Endothelial cell of umbilical vein (primary cell): ENCODE measurements at regions not wholly inside any gene's neighbourhood (a gene's known extent, or its start where the extent isn't known, plus 50 kb on each side); places are given as distances from the start of the nearest gene placed in this dataset.

Source experiments
- BruUV-seq: library from RNA; stranded (reverse); fragments of 400-500 nt; replicated peaks from 2 replicates; lab custom pipeline; 2021; lab: Mats Ljungman, UMichigan
- CTCF ChIA-PET: fragments of 300-600, 350-600 bp; sonication (Branson Sonifier 250); formaldehyde crosslinking; loops from one replicate; lab custom pipeline; 2021; ENCODE audit warnings: antibody characterized with exemption, inconsistent platforms; lab: Charles Lee
- POLR2A ChIA-PET: fragments of 300-600, 350-600 bp; sonication (Branson Sonifier 250); formaldehyde crosslinking; loops from one replicate; lab custom pipeline; 2021; ENCODE audit warnings: antibody characterized with exemption, inconsistent platforms; lab: Charles Lee
- DNase-seq: peaks from one replicate; pipeline ENCODE4 v3.0.0-alpha.2; 2011; ENCODE audit warnings: low read depth, low spot score
- FAIRE-seq: peaks from 2 replicates; lab custom pipeline; 2011; peaks lifted over from hg19 to GRCh38; lab: Jason Lieb, UNC
- H2AFZ ChIP-seq: 2 replicates; pipeline ENCODE4 v1.6.0; 2012; ENCODE audit warnings: low read depth, low read length, control low read depth, inconsistent platforms
- H3K27ac ChIP-seq: 2 replicates; pipeline ENCODE4 v1.5.1; 2011; ENCODE audit warnings: low read depth, mild to moderate bottlenecking, control low read depth, low read length, moderate library complexity; ENCODE audit not compliant: insufficient read depth
- H3K27me3 ChIP-seq, 2 experiments: 2 replicates each; pipeline versions ENCODE4 v1.6.0 to v1.6.1; 2011; ENCODE audit warnings: low read length in 2 of 2, mixed read lengths in 1 of 2; ENCODE audit not compliant: control insufficient read depth in 2 of 2, insufficient read depth in 2 of 2
- H3K36me3 ChIP-seq, 2 experiments: 2 replicates in 1 of 2; 3 replicates in 1 of 2; pipeline ENCODE4 v1.5.1; 2011; ENCODE audit warnings: low read length in 2 of 2, mild to moderate bottlenecking in 1 of 2, moderate library complexity in 1 of 2; ENCODE audit not compliant: control insufficient read depth in 2 of 2, insufficient read depth in 2 of 2; ENCODE audit errors: extremely low read depth in 1 of 2
- H3K4me1 ChIP-seq: 3 replicates; pipeline ENCODE4 v1.5.1; 2011; ENCODE audit warnings: mild to moderate bottlenecking, low read length; ENCODE audit not compliant: control insufficient read depth, insufficient read depth; ENCODE audit errors: extremely low read depth
- H3K4me2 ChIP-seq: 2 replicates; pipeline ENCODE4 v1.6.1; 2011; ENCODE audit warnings: low read length, control low read depth, mixed read lengths; ENCODE audit not compliant: insufficient read depth
- H3K4me3 ChIP-seq, 3 experiments: fragments of 200-600 bp in 1 of 3; sonication (generic), shearing (Covaris generic) in 1 of 3; replicated peaks in 1 of 3; 2 replicates each; pipeline ENCODE4 v1.5.1; 2011 to 2016; ENCODE audit warnings: control low read depth in 3 of 3, low read length in 3 of 3, mild to moderate bottlenecking in 2 of 3, inconsistent platforms in 1 of 3, low read depth in 1 of 3, moderate library complexity in 1 of 3; ENCODE audit not compliant: insufficient read depth in 1 of 3
- H3K79me2 ChIP-seq: 2 replicates; pipeline ENCODE4 v1.6.0; 2012; ENCODE audit warnings: low read length, inconsistent platforms; ENCODE audit not compliant: control insufficient read depth, insufficient read depth
- H3K9ac ChIP-seq: replicated peaks from 2 replicates; pipeline ENCODE3; 2011; ENCODE audit warnings: low read length, control low read depth; ENCODE audit not compliant: insufficient read depth; ENCODE audit errors: extremely low read depth
- H3K9me1 ChIP-seq: replicated peaks from 3 replicates; pipeline ENCODE4 v1.6.0; 2011; ENCODE audit warnings: mild to moderate bottlenecking, low read length; ENCODE audit not compliant: control insufficient read depth, insufficient read depth; ENCODE audit errors: extremely low read depth
- H3K9me3 ChIP-seq: replicated peaks from 2 replicates; pipeline ENCODE4 v1.5.1; 2012; ENCODE audit warnings: low read length, inconsistent platforms; ENCODE audit not compliant: control insufficient read depth, insufficient read depth
- H4K20me1 ChIP-seq: replicated peaks from 2 replicates; pipeline ENCODE3; 2011; ENCODE audit warnings: mild to moderate bottlenecking, low read length; ENCODE audit not compliant: control insufficient read depth, insufficient read depth; ENCODE audit errors: extremely low read depth
- EZH2 ChIP-seq: IDR thresholded peaks from 2 replicates; pipeline ENCODE4 v1.6.1; 2012; ENCODE audit warnings: borderline replicate concordance, low read depth, mild to moderate bottlenecking, moderate library complexity, low read length, inconsistent platforms; ENCODE audit not compliant: severe bottlenecking
- FOS ChIP-seq: IDR thresholded peaks from 2 replicates; pipeline ENCODE4 v1.6.1; 2011; ENCODE audit warnings: mild to moderate bottlenecking, low read length, moderate library complexity, borderline replicate concordance; ENCODE audit not compliant: insufficient read depth
- GATA2 ChIP-seq: IDR thresholded peaks from 2 replicates; pipeline ENCODE4 v1.7.0; 2011; ENCODE audit warnings: low read depth, mild to moderate bottlenecking, moderate library complexity, mixed read lengths, low read length; ENCODE audit not compliant: insufficient read length, insufficient read depth
- JUN ChIP-seq: IDR thresholded peaks from 2 replicates; pipeline ENCODE4 v1.6.1; 2011; ENCODE audit warnings: borderline replicate concordance, low read depth; ENCODE audit not compliant: insufficient read length, insufficient read depth
- MAX ChIP-seq: IDR thresholded peaks from 2 replicates; pipeline ENCODE4 v1.6.1; 2011; ENCODE audit not compliant: insufficient read depth, insufficient read length
- MYC ChIP-seq: IDR thresholded peaks from one replicate; pipeline ENCODE4 v1.6.1; 2011; ENCODE audit warnings: mild to moderate bottlenecking, low read depth, low read length
- POLR2A ChIP-seq: IDR thresholded peaks from 2 replicates; pipeline ENCODE4 v1.6.1; 2012; ENCODE audit warnings: low read depth, mild to moderate bottlenecking, control low read depth, low read length
- POLR2AphosphoS5 ChIP-seq: IDR thresholded peaks from 2 replicates; pipeline ENCODE4 v1.6.1; 2012; ENCODE audit warnings: low read depth, mild to moderate bottlenecking, control low read depth, low read length, moderate library complexity; ENCODE audit not compliant: insufficient read depth
- dilution Hi-C: fragments of 300-500 bp; cut with MboI; formaldehyde crosslinking; loops from one replicate; pipeline ENCODE4 v1.15.0; 2019; ENCODE audit warnings: low sequenced_read_pairs; ENCODE audit not compliant: extremely low pct_ligation_motif_present
- intact Hi-C: fragments of 100-400 bp; cut with micrococcal nuclease; formaldehyde crosslinking; loops from one replicate; pipeline ENCODE4 v1.10.0; 2022
- TF ChIP-seq, protein P1 (sequence below), 2 donors: IDR thresholded peaks; 1 replicate in 1 of 2; 2 replicates in 1 of 2; pipeline ENCODE4 v1.5.1; 2011; ENCODE audit warnings: low read length in 2 of 2, mild to moderate bottlenecking in 2 of 2, moderate library complexity in 2 of 2, control low read depth in 1 of 2, inconsistent platforms in 1 of 2, low read depth in 1 of 2; ENCODE audit not compliant: insufficient read depth in 1 of 2; ENCODE audit errors: extremely low read depth in 1 of 2

- Histone ChIP-seq H3K9me1 (no peaks in the 10 kb centered on the region), H3K9me3 (no peaks in the 10 kb centered on the region), H3K79me2 (no peaks in the 10 kb centered on the region), H4K20me1 (no peaks in the 10 kb centered on the region), H3K36me3 (no peaks in the 10 kb centered on the region), H3K4me2 (no peak overlapping the region), H3K9ac (no peak overlapping the region), H3K27me3 (peaks cover 0 to 2% of the 10 kb centered on the region in 2 experiments), H3K4me1 (no peaks in the 10 kb centered on the region), H2AFZ (no peak overlapping the region), H3K27ac (no peak overlapping the region), H3K4me3 (no peak overlapping the region)
- FAIRE-seq, result no peak
- TF ChIP-seq POLR2AphosphoS5 (no peak), MAX (no peak), FOS (no peak), GATA2 (no peak)
- no peak for DNase-seq
- dilution Hi-C loops (no loop called here), intact Hi-C loops (no loop called here)
- BruUV-seq, result no TSS peak
- ChIA-PET POLR2A (no interaction called here), CTCF (no interaction called here)
Measured at GRCh38 chr20:22449188-22449973, 135.0 kb downstream of the FOXA2 start.

DNA sequence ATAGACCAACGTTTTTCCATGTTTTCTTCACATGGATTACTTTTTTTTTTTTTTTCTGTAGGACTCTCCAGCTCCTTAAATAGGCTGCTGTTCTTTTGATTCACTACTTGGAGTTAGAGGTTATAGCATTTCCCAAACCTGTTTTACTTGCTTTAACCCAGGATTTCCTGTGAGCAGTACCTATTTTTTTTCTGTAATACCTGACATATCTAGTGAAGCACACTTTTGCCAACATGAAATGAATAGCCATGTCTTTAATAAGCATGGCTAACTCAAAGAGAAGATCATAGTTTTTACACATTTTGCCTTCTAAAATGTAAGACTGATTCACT is 137.0 kb downstream of the FOXA2 start:
- no peaks in the 10 kb centered on the region for H3K36me3 ChIP-seq
- BruUV-seq, result no TSS peak
- H3K4me1 ChIP-seq, result no peaks in the 10 kb centered on the region
- no peaks in the 10 kb centered on the region for H4K20me1 ChIP-seq
- ChIA-PET CTCF (no interaction called here), POLR2A (no interaction called here)
- no peak overlapping the region for H3K4me2 ChIP-seq
- no peaks in the 10 kb centered on the region for H3K9me3 ChIP-seq
- H3K9ac ChIP-seq, result no peak overlapping the region
- intact Hi-C loops (no loop called here), dilution Hi-C loops (no loop called here)
- H3K27ac ChIP-seq, result no peak overlapping the region
- TF ChIP-seq JUN (no peak), POLR2A (no peak), MAX (no peak), FOS (no peak), GATA2 (no peak), POLR2AphosphoS5 (no peak), EZH2 (no peak), MYC (no peak)
- TF ChIP-seq, protein P1, sequence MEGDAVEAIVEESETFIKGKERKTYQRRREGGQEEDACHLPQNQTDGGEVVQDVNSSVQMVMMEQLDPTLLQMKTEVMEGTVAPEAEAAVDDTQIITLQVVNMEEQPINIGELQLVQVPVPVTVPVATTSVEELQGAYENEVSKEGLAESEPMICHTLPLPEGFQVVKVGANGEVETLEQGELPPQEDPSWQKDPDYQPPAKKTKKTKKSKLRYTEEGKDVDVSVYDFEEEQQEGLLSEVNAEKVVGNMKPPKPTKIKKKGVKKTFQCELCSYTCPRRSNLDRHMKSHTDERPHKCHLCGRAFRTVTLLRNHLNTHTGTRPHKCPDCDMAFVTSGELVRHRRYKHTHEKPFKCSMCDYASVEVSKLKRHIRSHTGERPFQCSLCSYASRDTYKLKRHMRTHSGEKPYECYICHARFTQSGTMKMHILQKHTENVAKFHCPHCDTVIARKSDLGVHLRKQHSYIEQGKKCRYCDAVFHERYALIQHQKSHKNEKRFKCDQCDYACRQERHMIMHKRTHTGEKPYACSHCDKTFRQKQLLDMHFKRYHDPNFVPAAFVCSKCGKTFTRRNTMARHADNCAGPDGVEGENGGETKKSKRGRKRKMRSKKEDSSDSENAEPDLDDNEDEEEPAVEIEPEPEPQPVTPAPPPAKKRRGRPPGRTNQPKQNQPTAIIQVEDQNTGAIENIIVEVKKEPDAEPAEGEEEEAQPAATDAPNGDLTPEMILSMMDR (IDR thresholded peaks at IDR 0.05; ENCODE audit: extremely low read depth in 1 of 2, insufficient read depth in 1 of 2, low read depth in 1 of 2, low read length in 2 of 2), result no peak
- H3K9me1 ChIP-seq, result no peaks in the 10 kb centered on the region
- peaks cover 0 to 2% of the 10 kb centered on the region in 2 experiments for H3K27me3 ChIP-seq
- no peak for FAIRE-seq
- H3K4me3 ChIP-seq, result no peak overlapping the region
- no peaks in the 10 kb centered on the region for H3K79me2 ChIP-seq
- no peak for DNase-seq
- no peak overlapping the region for H2AFZ ChIP-seq
